Prostate gland (tissue), 2 donors: ENCODE measurements at regions not wholly inside any gene's neighbourhood (a gene's known extent, or its start where the extent isn't known, plus 50 kb on each side); places are given as distances from the start of the nearest gene placed in this dataset.

ENCODE experiments used
- DNase-seq: peaks from one replicate; pipeline ENCODE4 v3.0.0-alpha.2; 2019; ENCODE audit warnings: low spot score
- H3K27ac ChIP-seq, 2 donors: fragments of 200-600 bp; sonication (generic); 2 replicates each; pipeline ENCODE4 v1.5.1; 2017 to 2019
- H3K27me3 ChIP-seq: fragments of 200-600 bp; sonication (generic); replicated peaks from 2 replicates; pipeline ENCODE4 v1.5.1; 2019; ENCODE audit not compliant: insufficient read depth
- H3K36me3 ChIP-seq, 2 donors: fragments of 200-600 bp; sonication (generic); 1 replicate in 1 of 2; 2 replicates in 1 of 2; pipeline versions ENCODE4 v1.5.1 to v1.8.1; 2017 to 2019
- H3K4me1 ChIP-seq: fragments of 200-600 bp; sonication (generic); replicated peaks from 2 replicates; pipeline ENCODE4 v1.5.1; 2019
- H3K4me3 ChIP-seq, 2 donors: fragments of 200-600 bp; sonication (generic); 2 replicates each; pipeline ENCODE4 v1.5.1; 2017 to 2019
- H3K9me3 ChIP-seq: fragments of 200-600 bp; sonication (generic); 2 replicates; pipeline ENCODE4 v1.5.1; 2017
- CTCF ChIP-seq, 4 experiments: fragments of 200-600 bp in 2 of 4; fragments of 450-650 bp in 2 of 4; sonication (generic) in 2 of 4; IDR thresholded peaks; 1 replicate in 3 of 4; 2 replicates in 1 of 4; pipeline ENCODE4 v1.5.1; 2016 to 2019; ENCODE audit warnings: antibody characterized with exemption in 4 of 4, mild to moderate bottlenecking in 2 of 4, moderate library complexity in 2 of 4
- POLR2A ChIP-seq: fragments of 450-650 bp; IDR thresholded peaks from one replicate; pipeline ENCODE4 v1.6.1; 2016; ENCODE audit warnings: antibody characterized with exemption, mild to moderate bottlenecking
- POLR2AphosphoS5 ChIP-seq: sonication (generic); formaldehyde crosslinking; IDR thresholded peaks from one replicate; pipeline ENCODE4 v1.6.1; 2017; ENCODE audit warnings: antibody characterized with exemption
- WGBS: methylation state at CpG from one replicate; pipeline ENCODE4 v1.1.5; 2018; 5-methylcytosine and 5-hydroxymethylcytosine counted together
- intact Hi-C: fragments of 100-400 bp; cut with DNase I; formaldehyde crosslinking; loops from one replicate; pipeline ENCODE4 v1.14.2; 2022

GRCh38 chr16:52089476-52089875, 457.5 kb downstream of the TOX3 start:
- Histone ChIP-seq H3K36me3 (no peaks in the 10 kb centered on the region), H3K27ac (no peak overlapping the region), H3K9me3 (no peaks in the 10 kb centered on the region), H3K27me3 (no peaks in the 10 kb centered on the region), H3K4me3 (no peak overlapping the region), H3K4me1 (no peaks in the 10 kb centered on the region)
- TF ChIP-seq POLR2A = no peak
- TF ChIP-seq CTCF (IDR thresholded peaks at IDR 0.05) = no peak
- no peak for TF ChIP-seq POLR2AphosphoS5
- intact Hi-C loops = no loop called here
- WGBS = 86% methylated on average over 1 of the region's 1 CpG
- no peak for DNase-seq

DNA sequence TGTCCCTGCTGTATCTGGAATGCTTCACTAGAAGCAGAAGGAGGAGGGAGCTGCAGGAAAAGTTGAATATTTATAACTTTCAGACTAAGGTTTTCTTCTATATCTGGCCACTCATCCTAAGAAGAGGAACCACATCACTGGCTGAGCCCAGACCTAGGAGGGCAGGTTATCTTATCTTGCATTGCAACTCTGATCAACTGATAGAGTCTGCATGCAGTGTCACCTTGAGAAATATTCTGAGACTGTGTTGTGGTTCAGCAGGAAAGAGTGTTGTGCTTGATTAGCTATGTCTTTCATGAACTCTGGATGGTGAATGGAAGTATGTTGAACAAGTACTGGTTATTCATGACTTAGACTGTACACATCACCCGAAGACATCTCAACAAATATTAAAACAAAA, 460.0 kb downstream of the TOX3 start:
- DNase-seq = no peak
- Histone ChIP-seq H3K36me3 (no peaks in the 10 kb centered on the region), H3K9me3 (no peaks in the 10 kb centered on the region), H3K4me1 (no peaks in the 10 kb centered on the region), H3K27me3 (no peaks in the 10 kb centered on the region), H3K27ac (no peak overlapping the region), H3K4me3 (no peak overlapping the region)
- WGBS = 80% methylated on average over 1 of the region's 1 CpG
- TF ChIP-seq CTCF (IDR thresholded peaks at IDR 0.05) = no peak
- TF ChIP-seq POLR2A = no peak
- TF ChIP-seq POLR2AphosphoS5 = no peak
- intact Hi-C loops = no loop called here

GRCh38 chr16:52078716-52079655, 468.0 kb downstream of the TOX3 start:
- intact Hi-C loops = no loop called here
- H3K9me3 ChIP-seq = no peaks in the 10 kb centered on the region
- 90% methylated on average over 3 of the region's 3 CpGs for WGBS
- no peaks in the 10 kb centered on the region for H3K27me3 ChIP-seq
- no peaks in the 10 kb centered on the region for H3K4me1 ChIP-seq
- no peak overlapping the region for H3K27ac ChIP-seq
- H3K4me3 ChIP-seq = no peak overlapping the region
- TF ChIP-seq POLR2A (no peak), POLR2AphosphoS5 (no peak)
- H3K36me3 ChIP-seq = no peaks in the 10 kb centered on the region
- DNase-seq = no peak

GRCh38 chr16:52077607-52078006, 469.3 kb downstream of the TOX3 start:
- intact Hi-C loops = no loop called here
- 83% methylated on average over 5 of the region's 5 CpGs for WGBS
- no peak overlapping the region for H3K27ac ChIP-seq

DNA sequence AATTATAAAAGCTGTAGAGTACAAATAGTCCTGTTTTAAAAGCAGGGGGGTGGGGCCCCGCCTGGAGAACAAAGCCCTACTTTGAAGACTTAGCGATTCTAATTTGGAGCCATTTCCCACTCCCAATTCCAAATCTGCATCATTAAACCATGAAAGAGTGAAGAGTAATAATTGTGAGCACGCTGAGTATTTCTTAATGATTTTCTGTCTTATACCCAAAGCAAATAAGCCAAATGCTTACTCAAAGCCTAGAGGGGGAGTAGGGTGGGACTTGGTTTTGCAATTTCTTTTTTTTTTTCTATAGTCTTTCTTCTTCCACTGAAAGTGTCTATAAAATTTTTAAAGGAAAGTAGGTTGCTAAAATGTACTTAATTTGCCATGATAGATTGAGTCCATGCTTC, 470.1 kb downstream of the TOX3 start:
- no peaks in the 10 kb centered on the region for H3K9me3 ChIP-seq
- intact Hi-C loops = no loop called here
- no peaks in the 10 kb centered on the region for H3K4me1 ChIP-seq
- no peaks in the 10 kb centered on the region for H3K36me3 ChIP-seq
- H3K27me3 ChIP-seq = no peaks in the 10 kb centered on the region
- WGBS = 32% methylated on average over 3 of the region's 3 CpGs
- TF ChIP-seq POLR2A (no peak), CTCF (IDR thresholded peaks at IDR 0.05) (no peak), POLR2AphosphoS5 (no peak)
- DNase-seq = no peak
- H3K27ac ChIP-seq = no peak overlapping the region
- H3K4me3 ChIP-seq = no peak overlapping the region

More at GRCh38 chr16:52077607-52078006, 469.3 kb downstream of the TOX3 start:
- Histone ChIP-seq H3K4me3 (no peak overlapping the region), H3K4me1 (no peaks in the 10 kb centered on the region), H3K9me3 (no peaks in the 10 kb centered on the region), H3K36me3 (no peaks in the 10 kb centered on the region), H3K27me3 (no peaks in the 10 kb centered on the region)
- TF ChIP-seq POLR2A = no peak
- no peak for TF ChIP-seq CTCF (IDR thresholded peaks at IDR 0.05)
- TF ChIP-seq POLR2AphosphoS5 = no peak
- DNase-seq = no peak
